ENCODE measurements at regions not wholly inside any gene's neighbourhood (a gene's known extent, or its start where the extent isn't known, plus 50 kb on each side); places are given as distances from the start of the nearest gene placed in this dataset.
"Not testable (repeated sequence)": the region's sequence is repeated elsewhere in the genome, so short reads cannot be mapped to it uniquely, and the experiment has no call there.

GRCh38 chr18:34491719-34492118, 218.4 kb upstream of the DTNA start:
- peak; percentile 45 for DNase-seq

- peak; percentile 78 for DNase-seq
Measured at GRCh38 chr18:34492652-34493051, 217.4 kb upstream of the DTNA start.

GRCh38 chr18:34493099-34493544, 217.0 kb upstream of the DTNA start:
- DNase-seq, result peak; percentile 78

GRCh38 chr18:34493566-34494358, 216.3 kb upstream of the DTNA start:
- DNase-seq, result peak; percentile 57

- DNase-seq, result no peak
Measured at GRCh38 chr18:34494359-34494696, 215.8 kb upstream of the DTNA start.

GRCh38 chr18:34495506-34495905, 214.6 kb upstream of the DTNA start:
- DNase-seq, result no peak

GRCh38 chr18:34501553-34501952, 208.5 kb upstream of the DTNA start:
- no peak for DNase-seq

GRCh38 chr18:34506198-34506597, 203.9 kb upstream of the DTNA start:
- no peak for DNase-seq

- no peak for DNase-seq
Measured at GRCh38 chr18:34509163-34509562, 200.9 kb upstream of the DTNA start.

- no peak for DNase-seq
Measured at GRCh38 chr18:34509879-34510586, 200.1 kb upstream of the DTNA start.

- DNase-seq, result no peak
Measured at GRCh38 chr18:34510926-34511325, 199.2 kb upstream of the DTNA start.

GRCh38 chr18:34511435-34511834, 198.7 kb upstream of the DTNA start:
- DNase-seq, result no peak

- DNase-seq, result no peak
Measured at GRCh38 chr18:34511879-34512278, 198.2 kb upstream of the DTNA start.

- DNase-seq, result no peak
Measured at GRCh38 chr18:34514238-34514637, 195.9 kb upstream of the DTNA start.

GRCh38 chr18:34514957-34515356, 195.1 kb upstream of the DTNA start:
- DNase-seq, result no peak

GRCh38 chr18:34516355-34516754, 193.7 kb upstream of the DTNA start:
- DNase-seq, result not testable (repeated sequence)

GRCh38 chr18:34516996-34517395, 193.1 kb upstream of the DTNA start:
- DNase-seq, result not testable (repeated sequence)

GRCh38 chr18:34521040-34521439, 189.1 kb upstream of the DTNA start:
- DNase-seq, result no peak

- DNase-seq, result no peak
Measured at GRCh38 chr18:34522603-34523002, 187.5 kb upstream of the DTNA start.

GRCh38 chr18:34525244-34525643, 184.9 kb upstream of the DTNA start:
- no peak for DNase-seq

GRCh38 chr18:34528177-34528576, 181.9 kb upstream of the DTNA start:
- DNase-seq, result no peak

GRCh38 chr18:34529358-34530335, 180.5 kb upstream of the DTNA start:
- no peak for DNase-seq

- DNase-seq, result no peak
Measured at GRCh38 chr18:34531110-34531509, 179.0 kb upstream of the DTNA start.

Measured in NCI-H748 treated with DMSO at 0.1 percent for 48 hours (cell line).